Activated T-helper 1 cell treated with anti-CD3 and anti-CD28 coated beads, Interleukin-2, amount 50 U/mL, for 16 hours (primary cell): ENCODE measurements at regions not wholly inside any gene's neighbourhood (a gene's known extent, or its start where the extent isn't known, plus 50 kb on each side); places are given as distances from the start of the nearest gene placed in this dataset.
"Not testable (repeated sequence)": the region's sequence is repeated elsewhere in the genome, so short reads cannot be mapped to it uniquely, and the experiment has no call there.

Experiments used
- DNase-seq, 2 donors: peaks; one replicate each; pipeline ENCODE4 v3.0.0-alpha.2; 2020; ENCODE audit warnings: low read depth in 1 of 2, low spot score in 1 of 2

DNA sequence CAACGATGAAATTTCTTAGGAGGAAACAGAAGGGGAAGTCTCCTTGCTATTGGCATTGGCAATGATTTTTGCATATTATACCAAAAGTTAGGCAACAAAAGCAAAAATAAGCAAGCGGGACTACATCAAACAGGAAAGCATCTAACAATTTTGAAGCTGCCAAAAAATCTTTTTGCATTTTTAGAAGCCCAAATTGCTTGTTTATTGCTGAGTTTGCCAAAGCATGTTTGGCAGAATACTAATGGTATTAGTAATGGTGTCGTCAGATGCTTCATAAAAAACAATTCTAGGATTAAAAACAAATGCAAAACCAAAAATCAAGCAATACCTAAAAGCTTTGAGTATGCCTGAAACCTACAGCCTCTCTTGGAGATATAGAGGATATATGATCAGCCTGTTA, 80.0 kb downstream of the GALR1 start:
- DNase-seq: no peak

DNA sequence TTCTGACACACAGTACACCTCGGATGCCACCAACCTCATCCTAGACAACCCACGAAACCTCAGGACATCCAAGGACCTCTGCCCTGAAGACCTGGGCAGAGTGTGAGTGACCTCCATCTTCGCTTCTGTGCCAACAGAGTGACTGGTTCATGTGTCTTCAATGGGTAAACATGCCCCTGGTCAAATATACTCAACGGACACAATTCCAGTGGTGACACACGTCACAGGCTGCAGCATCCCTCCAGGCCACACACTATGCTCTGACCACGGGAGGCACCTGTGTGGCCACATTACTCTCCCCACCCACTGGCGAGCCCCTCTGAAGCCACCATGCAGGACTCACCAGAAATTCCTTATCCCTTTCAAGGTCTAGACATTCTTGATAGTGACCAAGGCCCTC, 85.2 kb downstream of the GALR1 start:
- no peak for DNase-seq

DNA sequence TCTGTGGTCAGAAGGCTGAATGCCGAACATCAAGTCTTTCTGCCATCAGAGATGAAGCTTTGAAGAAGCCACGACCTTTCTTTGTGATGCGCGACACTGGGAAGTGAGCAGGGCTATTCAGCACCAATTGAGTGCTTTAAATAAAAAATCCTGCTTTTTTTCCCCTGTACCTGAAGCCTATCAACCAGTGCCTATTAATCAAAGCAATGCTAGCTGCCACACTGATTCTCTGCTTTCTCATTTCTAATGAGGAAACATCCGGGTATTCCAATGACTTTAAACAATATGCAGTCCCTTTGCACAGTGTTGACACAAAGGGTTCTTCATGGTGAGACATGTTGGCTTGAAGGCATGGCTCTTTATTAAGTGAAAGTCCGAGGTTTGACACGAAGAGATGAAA, 88.0 kb downstream of the GALR1 start:
- no peak for DNase-seq

DNA sequence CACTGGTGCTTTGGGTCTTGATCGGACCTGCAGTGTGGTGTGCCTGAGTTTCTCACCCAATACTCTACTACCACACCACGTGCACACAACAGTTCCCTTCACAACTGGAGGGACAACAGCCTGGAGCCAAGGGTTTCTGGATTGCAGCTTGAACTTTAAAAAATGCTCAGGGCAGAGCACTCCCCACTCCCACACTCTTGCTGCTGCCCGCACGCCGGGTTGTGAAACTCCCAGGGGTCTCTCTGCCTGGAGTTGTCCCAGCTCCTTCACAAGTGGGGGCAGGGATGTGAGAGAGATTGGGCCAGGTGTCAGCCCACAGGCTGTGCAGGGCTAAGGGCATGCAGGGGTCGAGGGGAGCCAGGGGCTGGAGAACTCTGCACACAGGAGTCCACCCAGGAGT, 89.4 kb downstream of the GALR1 start:
- DNase-seq: no peak

DNA sequence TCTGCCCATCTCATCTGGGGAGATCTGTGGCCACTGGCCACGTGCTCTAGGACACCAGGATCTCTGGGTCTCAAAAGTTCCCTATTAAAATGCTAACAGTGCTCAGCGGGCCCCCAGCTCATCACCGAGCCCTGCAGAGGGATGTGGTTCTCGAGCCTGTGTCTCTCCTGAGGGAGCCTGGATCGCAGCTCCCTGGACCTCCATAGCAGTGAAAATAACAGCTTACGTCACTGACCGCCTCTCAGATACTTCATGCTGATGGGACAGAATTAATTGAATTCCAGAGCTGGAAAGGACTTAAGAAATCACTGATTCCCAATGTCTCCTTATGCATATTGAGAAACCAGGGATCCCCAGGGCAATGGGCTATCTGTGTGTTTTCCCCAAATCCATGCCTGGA, 90.0 kb downstream of the GALR1 start:
- no peak for DNase-seq

DNA sequence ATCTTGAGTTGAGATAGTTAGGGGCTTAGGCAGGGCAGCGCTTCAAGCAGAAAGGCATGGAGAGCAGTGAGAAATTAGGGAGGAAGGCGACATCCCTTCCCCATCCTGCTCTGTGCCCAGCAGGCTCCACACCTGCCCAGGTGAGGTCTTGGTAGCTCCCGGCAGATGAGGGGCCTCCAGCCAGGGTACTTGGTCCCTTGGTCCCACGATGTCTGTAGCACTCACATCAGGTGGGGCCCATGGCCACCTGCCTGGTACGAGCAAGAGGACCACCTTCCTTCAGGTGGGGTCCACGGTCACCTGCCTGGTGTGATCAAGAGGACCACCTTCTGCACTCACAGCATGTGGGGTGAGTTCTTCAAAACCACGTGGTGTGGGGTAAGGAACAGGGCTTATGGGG, 91.2 kb downstream of the GALR1 start:
- DNase-seq: no peak

DNA sequence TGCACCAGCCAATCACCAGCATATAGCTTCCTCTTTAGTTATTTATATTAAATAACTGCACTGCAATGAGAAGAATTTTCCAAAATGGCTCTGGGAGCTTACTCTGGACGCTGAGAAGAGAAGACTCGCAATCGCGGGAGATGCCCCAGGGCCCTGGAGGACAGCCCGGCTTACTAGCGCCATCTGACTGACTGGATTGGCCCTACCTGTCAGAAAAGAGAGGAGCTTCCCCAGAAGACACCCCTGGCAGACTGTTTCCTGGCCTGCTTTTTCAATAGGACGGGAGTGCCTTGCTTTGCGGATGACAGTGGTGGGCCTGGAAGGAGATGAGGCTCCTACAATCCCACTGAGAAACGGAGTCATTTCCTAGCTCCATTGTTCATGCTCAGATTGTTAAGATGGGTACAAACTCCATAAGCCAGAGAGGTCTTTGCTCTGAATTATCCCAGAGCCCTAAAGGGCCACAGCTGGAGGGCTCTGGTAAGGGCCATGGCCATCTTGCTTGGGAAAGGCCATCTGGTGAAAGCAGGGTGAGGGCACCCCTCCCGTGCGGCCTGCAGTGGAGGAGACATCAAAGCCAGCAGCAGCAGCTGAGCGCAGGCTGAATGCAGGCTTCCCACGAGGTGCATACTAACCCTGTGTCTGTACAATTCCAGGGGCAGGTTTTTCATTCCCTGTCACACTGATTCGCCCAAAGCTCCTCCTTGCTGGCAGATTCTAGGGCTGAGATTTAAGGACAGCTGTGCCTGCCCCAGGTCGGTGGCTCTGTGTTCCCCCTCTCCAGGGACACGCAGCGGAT, 92.1 kb downstream of the GALR1 start:
- no peak for DNase-seq

DNA sequence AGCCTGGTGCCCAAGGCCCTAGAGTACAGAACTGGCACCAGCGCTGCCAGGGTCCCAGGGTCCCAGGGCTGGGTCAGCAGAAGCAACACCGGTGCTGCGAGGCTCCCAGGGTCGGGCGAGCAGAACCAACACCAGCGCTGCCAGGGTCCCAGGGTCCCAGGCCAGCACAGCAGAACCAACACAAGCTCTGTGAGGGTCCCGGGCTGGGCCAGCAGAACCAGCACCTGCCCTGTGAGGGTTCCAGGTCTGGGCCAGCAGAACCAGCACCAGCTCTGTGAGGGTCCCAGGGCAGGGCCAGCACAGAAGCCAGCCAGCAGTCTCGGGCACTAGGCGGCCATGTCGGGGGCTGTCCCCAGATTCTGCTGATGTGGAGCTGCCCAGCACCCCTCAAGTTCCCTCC, 93.1 kb downstream of the GALR1 start:
- no peak for DNase-seq

DNA sequence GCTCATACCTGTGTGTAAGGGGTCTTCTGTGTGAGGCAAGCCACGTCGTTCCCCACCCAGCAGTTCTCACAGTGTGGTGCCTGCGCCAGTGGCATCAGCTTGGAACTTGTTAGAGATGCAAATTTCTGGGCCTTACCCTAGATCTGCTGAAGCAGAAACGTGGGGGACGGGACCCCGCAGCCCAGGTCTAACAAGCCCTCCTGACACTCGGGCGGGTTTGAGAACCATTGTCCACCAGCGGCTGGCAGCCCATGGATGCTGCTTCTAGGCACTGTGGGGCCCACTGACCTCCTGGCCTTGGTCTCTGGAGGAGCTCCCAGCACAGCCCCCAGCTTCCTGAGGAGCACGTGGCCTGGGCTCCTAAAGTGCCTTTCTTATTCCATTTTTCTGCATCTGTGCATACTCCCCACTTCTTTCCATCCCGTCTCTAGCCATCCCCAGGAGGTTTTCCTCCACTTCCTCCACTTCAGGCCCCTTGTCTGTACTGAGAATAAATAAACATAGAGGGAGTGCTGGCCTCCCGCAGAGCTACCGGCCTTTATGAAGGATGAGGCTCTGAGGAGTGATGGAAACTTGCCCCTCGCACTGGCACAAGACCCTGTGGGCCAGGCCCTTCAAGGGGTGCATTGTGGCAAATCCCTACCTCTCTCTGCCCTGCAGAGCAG, 94.3 kb downstream of the GALR1 start:
- DNase-seq: no peak

DNA sequence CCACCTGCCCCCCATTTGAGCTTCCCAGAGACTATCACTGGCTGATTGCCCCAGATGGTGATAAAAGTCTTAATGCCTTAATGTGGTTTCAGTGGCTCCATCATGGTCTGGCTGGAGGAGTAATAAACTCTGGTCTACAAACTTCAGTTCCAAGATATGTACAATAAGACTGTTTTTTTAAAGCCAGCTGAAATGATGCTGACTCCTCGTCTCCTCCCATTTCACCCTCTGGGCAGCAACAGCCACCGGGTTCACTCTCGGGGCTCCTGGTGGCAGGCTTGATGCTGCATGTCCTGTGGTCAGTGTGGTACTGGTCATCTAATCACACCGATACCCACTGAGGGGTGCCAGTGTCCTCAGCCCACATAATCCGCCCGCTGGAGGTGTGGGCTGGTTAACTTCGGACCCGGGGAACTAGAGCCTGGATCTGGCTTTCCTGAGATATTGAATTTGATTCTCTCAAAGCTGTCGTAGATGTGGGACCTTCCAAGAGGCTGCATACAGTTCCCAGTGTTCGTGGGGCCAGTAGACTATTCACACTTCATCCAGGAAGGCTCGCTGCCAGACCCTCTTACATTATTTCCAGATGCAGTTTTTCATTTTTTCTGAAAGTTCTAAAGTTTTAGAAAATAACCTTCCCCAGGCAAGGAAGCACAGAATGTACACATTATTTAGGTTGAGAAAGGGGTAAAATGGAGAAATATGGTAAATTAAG, 95.3 kb downstream of the GALR1 start:
- no peak for DNase-seq

DNA sequence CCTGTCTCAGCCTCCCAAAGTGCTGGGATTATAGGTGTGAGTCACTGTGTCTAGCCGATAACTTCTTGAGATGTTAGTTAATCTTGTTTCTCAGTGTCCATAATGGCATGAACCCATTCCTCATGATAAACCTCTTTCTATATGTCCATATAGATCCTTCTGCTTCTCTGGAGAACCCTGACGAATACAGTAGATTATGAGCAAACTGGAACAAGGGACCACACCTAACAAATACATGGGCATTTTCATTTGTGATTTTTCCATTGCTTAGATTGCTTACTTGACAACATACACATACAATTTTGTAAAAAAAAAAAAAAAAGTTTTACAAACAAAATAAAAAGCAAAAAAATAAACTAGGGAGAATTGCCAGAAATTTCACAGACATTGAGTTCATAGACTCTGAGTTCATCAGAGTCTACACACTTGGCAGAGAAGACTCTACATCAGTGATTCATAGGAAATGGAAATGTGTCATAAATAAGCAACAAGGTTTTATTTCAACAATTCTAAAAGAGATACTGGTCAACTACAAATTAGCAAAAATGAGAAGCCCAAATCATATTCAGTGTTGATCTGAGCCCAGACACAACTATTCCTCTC, 96.7 kb downstream of the GALR1 start:
- DNase-seq: no peak

DNA sequence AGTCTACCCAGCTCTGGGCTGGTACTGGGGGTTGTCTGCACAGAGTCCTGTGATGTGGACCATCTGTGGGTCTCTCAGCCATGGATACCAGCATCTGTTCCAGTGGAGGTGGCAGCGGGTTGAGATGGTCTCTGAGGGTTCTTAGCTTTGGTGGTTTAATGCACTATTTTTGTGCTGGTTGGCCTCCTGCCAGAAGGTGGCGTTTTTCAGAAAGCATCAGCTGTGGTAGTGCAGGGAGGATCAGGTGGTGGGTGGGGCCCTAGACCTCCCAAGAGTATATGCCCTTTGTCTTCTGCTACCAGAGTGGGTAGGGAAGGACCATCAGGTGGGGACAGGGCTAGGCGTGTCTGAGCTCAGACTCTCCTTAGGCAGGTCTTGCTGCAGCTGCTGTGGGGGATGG, 103.7 kb downstream of the GALR1 start:
- DNase-seq: not testable (repeated sequence)

DNA sequence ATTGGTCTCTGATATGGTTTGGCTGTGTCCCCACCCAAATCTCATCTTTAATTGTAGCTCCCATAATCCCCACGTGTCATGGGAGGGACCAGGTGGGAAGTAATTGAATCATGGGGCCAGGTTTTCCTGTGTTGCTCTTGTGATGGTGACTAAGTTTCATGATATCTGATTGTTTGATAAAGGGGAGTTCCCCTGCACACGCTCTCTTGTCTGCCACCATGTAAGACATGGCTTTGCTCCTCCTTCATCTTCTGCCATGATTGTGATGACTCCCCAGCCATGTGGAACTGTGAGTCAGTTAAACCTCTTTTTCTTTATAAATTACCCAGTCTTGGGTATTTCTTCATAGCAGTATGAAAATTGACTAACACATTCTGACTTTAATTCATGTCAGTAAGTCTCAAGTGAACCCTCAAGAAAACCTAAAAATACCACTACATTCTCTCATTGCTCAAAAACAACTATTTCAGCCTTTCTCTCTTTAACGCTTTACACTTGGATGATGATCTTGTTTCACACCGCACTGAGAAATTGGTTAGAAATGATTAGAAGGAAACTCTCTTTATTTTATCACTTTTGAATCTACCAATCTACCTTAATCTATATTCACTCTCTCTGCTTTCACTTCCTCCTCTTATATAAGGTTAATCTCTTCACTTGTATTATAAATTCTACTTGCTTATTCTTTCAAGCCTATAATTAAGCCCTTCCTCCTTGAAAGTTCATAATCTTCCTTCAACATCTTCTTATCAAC, 110.1 kb downstream of the GALR1 start:
- DNase-seq: no peak

DNA sequence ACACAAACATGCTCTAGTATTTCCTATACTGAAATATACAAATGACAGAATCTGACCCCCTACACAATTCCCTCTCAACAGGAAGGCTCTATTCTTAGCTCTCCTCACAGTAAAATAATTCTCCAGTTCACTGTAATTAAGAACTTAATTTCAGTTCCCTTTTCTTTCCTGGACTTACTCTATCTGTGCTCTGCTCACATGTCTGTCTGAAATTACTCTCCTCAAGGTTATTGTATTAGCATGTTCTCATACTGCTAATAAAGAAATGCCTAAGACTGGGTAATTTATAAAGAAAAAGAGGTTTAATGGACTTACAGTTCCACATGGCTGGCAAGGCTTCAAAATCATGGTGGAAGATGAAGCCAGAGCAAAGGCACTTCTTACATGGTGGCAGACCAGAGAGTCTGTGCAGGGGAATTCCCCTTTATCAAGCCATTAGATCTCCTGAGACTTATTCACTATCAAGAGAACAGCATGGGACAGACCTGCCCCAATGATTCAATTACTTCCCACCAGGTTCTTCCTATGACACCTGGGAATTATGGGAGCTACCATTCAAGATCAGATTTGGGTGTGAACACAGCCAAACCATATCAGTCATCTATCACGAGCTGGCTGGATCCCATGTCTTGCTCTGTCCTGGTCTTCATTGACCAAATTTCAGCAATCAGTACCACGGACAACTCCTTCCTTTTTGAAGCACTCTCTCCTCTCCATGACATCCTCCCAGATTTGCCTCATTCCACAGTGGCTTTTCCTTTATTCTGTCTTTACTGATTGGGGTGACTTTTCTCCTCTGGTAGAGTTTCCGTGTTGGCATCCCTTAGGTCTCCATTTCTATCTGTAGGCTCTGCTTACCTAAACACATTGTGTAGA, 110.9 kb downstream of the GALR1 start:
- DNase-seq: no peak

DNA sequence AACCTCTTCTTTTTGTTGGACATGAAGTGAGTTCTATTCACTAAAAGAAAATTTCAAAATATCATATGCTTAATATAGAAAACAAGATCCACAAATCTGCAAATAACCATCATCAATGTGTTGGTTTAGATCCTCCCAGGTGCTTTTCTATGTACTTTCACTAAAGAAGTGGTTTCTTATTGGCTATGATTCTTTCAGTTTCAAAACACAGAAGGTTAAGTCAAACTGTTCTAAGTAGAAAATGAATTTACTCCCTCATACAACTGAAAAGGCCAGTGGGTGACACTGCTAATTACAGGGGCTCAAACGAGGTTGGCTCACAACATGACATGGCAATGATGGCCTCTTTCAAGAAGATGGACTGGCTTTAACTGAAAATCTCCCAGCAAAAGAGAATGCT, 111.7 kb downstream of the GALR1 start:
- no peak for DNase-seq

DNA sequence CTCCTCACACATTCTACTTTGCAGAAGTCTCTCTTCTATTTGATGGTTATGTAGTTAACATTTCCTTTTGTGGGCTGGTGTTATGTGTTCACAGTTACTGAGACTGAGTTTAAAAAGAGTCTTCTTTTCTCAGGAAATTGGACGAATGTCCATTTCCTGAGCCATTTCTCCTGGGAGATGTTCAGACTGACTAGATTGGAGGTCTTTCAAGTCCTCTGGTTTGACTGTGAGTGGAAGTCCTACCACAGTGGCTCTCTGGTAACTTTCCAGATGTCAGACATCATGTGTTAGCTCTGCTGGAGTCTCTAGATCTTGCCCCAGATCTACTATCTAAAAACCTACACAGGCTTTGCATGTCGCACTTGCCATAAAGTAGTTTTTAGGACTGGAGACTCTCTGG, 116.0 kb downstream of the GALR1 start:
- DNase-seq: no peak

DNA sequence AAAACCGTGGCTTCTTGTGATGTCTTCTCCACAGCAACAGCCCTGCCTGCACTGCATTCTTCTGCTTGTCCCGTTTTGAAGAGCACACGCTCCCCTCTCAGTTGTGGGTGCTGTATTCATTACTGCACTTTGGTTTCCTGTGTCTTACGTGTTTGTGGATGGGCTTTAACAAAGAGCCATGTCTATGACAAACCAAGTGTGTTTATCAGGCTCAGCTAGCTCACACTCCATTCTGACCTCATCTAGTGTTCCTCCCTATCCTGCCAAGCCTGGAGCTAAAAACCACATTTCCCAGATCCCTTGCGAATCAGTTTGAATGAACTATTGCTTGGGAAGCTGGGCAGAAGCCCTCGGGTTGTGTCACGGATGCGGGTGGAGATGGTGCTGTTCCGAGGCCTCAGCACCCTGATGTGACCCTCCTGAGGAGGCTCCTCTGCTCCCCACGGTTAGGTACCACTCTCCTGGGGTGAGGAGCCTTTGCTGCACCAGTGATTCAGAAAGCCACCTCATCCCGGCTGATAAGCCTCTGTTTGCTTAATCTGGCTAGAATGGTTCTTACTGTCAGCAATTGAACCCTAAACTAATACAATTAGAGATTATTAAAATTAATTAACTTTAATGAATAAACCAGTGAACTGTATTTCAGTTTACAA, 116.5 kb downstream of the GALR1 start:
- DNase-seq: no peak

DNA sequence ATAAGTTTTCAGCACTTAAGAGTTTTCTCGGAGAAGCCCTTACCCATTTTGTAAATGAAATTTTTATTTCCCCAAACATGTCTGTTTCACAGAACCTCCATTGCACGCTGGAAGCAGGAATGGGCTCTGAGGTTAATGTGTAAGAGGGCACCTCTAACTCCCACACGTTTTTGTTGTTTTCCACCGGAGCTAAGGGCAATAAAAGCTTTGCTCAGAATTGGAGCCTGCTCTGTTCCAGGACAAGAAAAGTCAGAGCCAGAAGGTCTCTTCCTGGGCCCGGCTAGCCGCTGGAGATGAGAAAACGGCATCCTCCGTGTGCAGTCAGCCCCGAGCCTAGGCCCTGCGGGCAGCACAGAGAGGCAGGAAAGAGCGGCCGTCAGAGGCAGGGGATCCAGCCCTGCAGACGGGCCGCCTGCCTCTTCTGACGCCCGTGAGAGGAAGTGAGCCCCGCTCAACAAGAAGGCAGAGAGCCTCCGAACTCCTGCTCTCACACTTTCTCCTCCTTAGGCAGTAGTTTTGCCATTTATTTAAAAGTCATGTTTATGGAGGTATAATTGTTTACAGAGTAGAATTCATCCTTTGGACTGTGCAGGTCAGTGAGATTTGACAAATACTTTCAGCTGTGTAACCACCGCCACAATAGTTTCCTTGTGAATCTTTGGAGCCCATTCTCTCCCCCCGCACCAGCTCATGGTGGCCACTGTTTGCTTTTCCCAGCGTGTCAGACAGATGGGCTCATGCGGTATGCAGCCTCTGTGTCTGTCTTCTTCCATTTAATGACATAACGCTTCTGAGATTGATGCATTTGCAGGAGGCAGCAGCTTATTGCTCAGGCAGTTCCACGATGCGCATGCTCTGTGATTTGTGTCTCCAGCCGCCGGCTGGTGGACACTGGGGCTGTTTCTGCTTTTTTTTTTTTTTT, 117.3 kb downstream of the GALR1 start:
- DNase-seq: no peak

DNA sequence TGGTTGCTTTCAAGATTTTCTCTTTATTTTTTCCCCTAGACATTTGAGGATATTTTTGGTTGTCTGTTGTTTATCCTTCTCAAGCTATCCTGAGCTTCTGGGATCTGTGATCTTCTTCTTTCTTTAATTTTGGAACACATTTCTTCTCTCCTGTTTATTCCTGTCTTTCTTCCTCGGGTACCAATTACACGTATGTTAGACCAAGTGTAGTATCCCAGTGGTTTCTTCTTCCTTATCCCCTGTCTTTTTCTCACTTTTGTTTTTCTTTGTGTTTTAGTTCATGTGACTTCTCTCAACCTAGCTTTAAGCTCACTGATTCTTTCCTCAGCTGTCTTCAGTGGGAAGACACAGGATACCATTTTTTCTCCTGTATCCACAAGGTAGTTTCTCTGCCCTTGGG, 120.0 kb downstream of the GALR1 start:
- no peak for DNase-seq
